Naive thymus-derived CD8-positive, alpha-beta T cell (primary cell): ENCODE measurements at regions not wholly inside any gene's neighbourhood (a gene's known extent, or its start where the extent isn't known, plus 50 kb on each side); places are given as distances from the start of the nearest gene placed in this dataset.

Experiments
- ATAC-seq, 2 donors: fragments of 150-1000 bp; cut with Tn5 transposase in 1 of 2; sonication (Bioruptor Pico), chemical (Tn5 transposase) in 1 of 2; 1 replicate in 1 of 2; 2 replicates in 1 of 2; pipeline ENCODE4 v1.10.0; 2021; ENCODE audit warnings: mild to moderate bottlenecking in 2 of 2, moderate library complexity in 2 of 2
- POLR2A ChIA-PET: fragments of 350-600 bp; sonication (Branson Sonifier 250); formaldehyde crosslinking; loops from one replicate; lab custom pipeline; 2021; ENCODE audit warnings: antibody characterized with exemption; lab: Charles Lee
- DNase-seq, 10 donors: peaks; one replicate each; pipeline versions ENCODE4 v3.0.0 to v3.0.0-alpha.2; 2020 to 2022
- H3K27ac Mint-ChIP-seq, 10 donors: one replicate each; pipeline ENCODE4 v1.8.0; 2020 to 2022; ENCODE audit warnings: mild to moderate bottlenecking in 10 of 10, mixed read lengths in 10 of 10, moderate library complexity in 4 of 10, inconsistent platforms in 1 of 10
- H3K27me3 Mint-ChIP-seq, 5 donors: one replicate each; pipeline ENCODE4 v1.8.0; 2021 to 2022; ENCODE audit warnings: mixed read lengths in 5 of 5
- H3K36me3 Mint-ChIP-seq, 3 donors: one replicate each; pipeline ENCODE4 v1.8.0; 2020 to 2022; ENCODE audit warnings: mixed read lengths in 3 of 3, mild to moderate bottlenecking in 2 of 3, inconsistent platforms in 1 of 3
- H3K4me1 Mint-ChIP-seq, 4 donors: one replicate each; pipeline ENCODE4 v1.8.0; 2021 to 2022; ENCODE audit warnings: mixed read lengths in 4 of 4
- H3K4me3 Mint-ChIP-seq, 10 donors: one replicate each; pipeline ENCODE4 v1.8.0; 2020 to 2022; ENCODE audit warnings: mild to moderate bottlenecking in 10 of 10, mixed read lengths in 10 of 10, moderate library complexity in 6 of 10, inconsistent platforms in 1 of 10
- H3K9me3 Mint-ChIP-seq, 9 donors: one replicate each; pipeline ENCODE4 v1.8.0; 2020 to 2022; ENCODE audit warnings: mixed read lengths in 9 of 9, mild to moderate bottlenecking in 3 of 9, inconsistent platforms in 1 of 9, moderate library complexity in 1 of 9

- ATAC-seq = no peak
- POLR2A ChIA-PET = no interaction called here
- no peak overlapping the region for H3K4me3 Mint-ChIP-seq
- no peaks in the 10 kb centered on the region for H3K9me3 Mint-ChIP-seq
- no peaks in the 10 kb centered on the region for H3K36me3 Mint-ChIP-seq
- H3K27ac Mint-ChIP-seq = no peak overlapping the region
- H3K27me3 Mint-ChIP-seq = peaks cover 0 to 17% (median 0%) of the 10 kb centered on the region in 5 donors
- no peak for DNase-seq
- no peaks in the 10 kb centered on the region for H3K4me1 Mint-ChIP-seq
Observed at GRCh38 chr9:78575081-78575480, 278.2 kb downstream of the PSAT1 start.

DNA sequence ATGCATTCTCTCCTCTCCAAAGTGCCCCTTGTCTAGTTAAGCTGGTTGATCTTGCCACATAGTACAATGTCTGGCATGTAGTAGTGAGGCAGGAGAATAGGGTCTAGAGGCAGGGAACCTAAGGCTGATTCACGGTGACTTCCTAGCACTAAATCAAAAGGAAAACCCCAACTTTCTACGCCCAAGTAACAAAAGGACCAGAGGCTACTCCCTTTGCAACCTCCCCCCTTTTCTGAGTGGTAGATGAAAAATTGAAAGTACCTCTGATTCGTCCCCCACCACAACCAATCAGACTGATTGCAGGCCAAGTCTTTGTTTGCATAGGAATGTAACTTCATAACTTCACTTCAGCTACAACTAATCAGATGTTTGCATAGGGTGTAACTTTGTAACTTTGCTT is 278.8 kb downstream of the PSAT1 start:
- DNase-seq (no peak), ATAC-seq (no peak)
- Mint-ChIP-seq H3K27me3 (peaks cover 3 to 18% (median 4%) of the 10 kb centered on the region in 5 donors), H3K4me1 (no peaks in the 10 kb centered on the region), H3K4me3 (no peak overlapping the region), H3K27ac (no peak overlapping the region), H3K36me3 (no peaks in the 10 kb centered on the region), H3K9me3 (peaks cover 0 to 3% (median 0%) of the 10 kb centered on the region in 9 donors)
- POLR2A ChIA-PET = no interaction called here

- POLR2A ChIA-PET = no interaction called here
- ATAC-seq = no peak
Observed at GRCh38 chr9:78577156-78577906, 280.4 kb downstream of the PSAT1 start.

GRCh38 chr9:78578072-78578471 is 281.1 kb downstream of the PSAT1 start:
- Mint-ChIP-seq H3K27ac (no peak overlapping the region), H3K27me3 (peaks cover 4 to 27% (median 9%) of the 10 kb centered on the region in 5 donors), H3K9me3 (peaks cover 0 to 4% (median 0%) of the 10 kb centered on the region in 9 donors), H3K4me3 (no peak overlapping the region), H3K36me3 (no peaks in the 10 kb centered on the region), H3K4me1 (no peaks in the 10 kb centered on the region)
- ATAC-seq (no peak), DNase-seq (no peak)
- POLR2A ChIA-PET = no interaction called here

More at GRCh38 chr9:78577156-78577906, 280.4 kb downstream of the PSAT1 start:
- no peak for DNase-seq
- no peak overlapping the region for H3K27ac Mint-ChIP-seq
- peaks cover 0 to 4% (median 0%) of the 10 kb centered on the region in 9 donors for H3K9me3 Mint-ChIP-seq
- H3K4me3 Mint-ChIP-seq = no peak overlapping the region
- no peaks in the 10 kb centered on the region for H3K4me1 Mint-ChIP-seq
- no peaks in the 10 kb centered on the region for H3K36me3 Mint-ChIP-seq
- H3K27me3 Mint-ChIP-seq = peaks cover 4 to 26% (median 9%) of the 10 kb centered on the region in 5 donors

GRCh38 chr9:78582821-78583220 is 285.9 kb downstream of the PSAT1 start:
- H3K36me3 Mint-ChIP-seq = peaks cover 0 to 6% (median 0%) of the 10 kb centered on the region in 3 donors
- H3K27ac Mint-ChIP-seq = no peak overlapping the region
- H3K4me1 Mint-ChIP-seq = no peaks in the 10 kb centered on the region
- no peak for DNase-seq
- peaks cover 0 to 15% (median 4%) of the 10 kb centered on the region in 9 donors for H3K9me3 Mint-ChIP-seq
- POLR2A ChIA-PET = no interaction called here
- no peak overlapping the region for H3K4me3 Mint-ChIP-seq
- H3K27me3 Mint-ChIP-seq = peaks cover 8 to 23% (median 15%) of the 10 kb centered on the region in 5 donors
- no peak for ATAC-seq

- Mint-ChIP-seq H3K36me3 (peaks cover 0 to 6% (median 0%) of the 10 kb centered on the region in 3 donors), H3K27ac (no peak overlapping the region), H3K4me3 (no peak overlapping the region), H3K9me3 (peaks cover 0 to 15% (median 4%) of the 10 kb centered on the region in 9 donors), H3K4me1 (no peaks in the 10 kb centered on the region), H3K27me3 (peaks cover 8 to 18% (median 15%) of the 10 kb centered on the region in 5 donors)
- DNase-seq (no peak), ATAC-seq (no peak)
- POLR2A ChIA-PET = no interaction called here
Observed at GRCh38 chr9:78584589-78584988, 287.7 kb downstream of the PSAT1 start.

DNA sequence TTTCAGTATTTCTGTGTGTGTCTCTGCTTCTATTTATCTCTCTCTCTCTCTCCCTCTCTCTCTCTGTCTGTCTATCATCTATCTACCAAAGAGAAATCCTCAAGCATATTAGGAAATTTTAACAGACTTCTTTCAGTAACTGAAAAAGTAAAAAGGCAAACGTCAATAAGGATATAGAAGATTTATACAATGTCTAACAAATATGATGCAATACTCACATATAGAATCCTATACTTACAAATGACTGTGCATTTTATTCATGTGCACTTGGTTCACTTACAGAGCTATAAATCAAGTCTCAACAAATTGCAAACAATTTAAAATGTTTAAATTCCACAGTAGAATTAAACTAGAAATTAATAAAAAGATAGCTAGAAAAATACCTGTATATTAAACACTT is 289.0 kb downstream of the PSAT1 start:
- no peak for ATAC-seq
- POLR2A ChIA-PET = no interaction called here

GRCh38 chr9:78590068-78590467 is 293.1 kb downstream of the PSAT1 start:
- Mint-ChIP-seq H3K9me3 (peaks cover 0 to 15% (median 4%) of the 10 kb centered on the region in 9 donors), H3K36me3 (peaks cover 0 to 6% (median 0%) of the 10 kb centered on the region in 3 donors), H3K27me3 (peaks cover 0 to 4% (median 1%) of the 10 kb centered on the region in 5 donors), H3K27ac (no peak overlapping the region), H3K4me1 (no peaks in the 10 kb centered on the region), H3K4me3 (no peak overlapping the region)
- POLR2A ChIA-PET = no interaction called here
- ATAC-seq (no peak), DNase-seq (no peak)

More for the DNA sequence above, 289.0 kb downstream of the PSAT1 start:
- DNase-seq = no peak
- Mint-ChIP-seq H3K27ac (no peak overlapping the region), H3K4me1 (no peaks in the 10 kb centered on the region), H3K9me3 (peaks cover 0 to 15% (median 4%) of the 10 kb centered on the region in 9 donors), H3K4me3 (no peak overlapping the region), H3K27me3 (peaks cover 4 to 12% (median 10%) of the 10 kb centered on the region in 5 donors), H3K36me3 (peaks cover 0 to 6% (median 0%) of the 10 kb centered on the region in 3 donors)

DNA sequence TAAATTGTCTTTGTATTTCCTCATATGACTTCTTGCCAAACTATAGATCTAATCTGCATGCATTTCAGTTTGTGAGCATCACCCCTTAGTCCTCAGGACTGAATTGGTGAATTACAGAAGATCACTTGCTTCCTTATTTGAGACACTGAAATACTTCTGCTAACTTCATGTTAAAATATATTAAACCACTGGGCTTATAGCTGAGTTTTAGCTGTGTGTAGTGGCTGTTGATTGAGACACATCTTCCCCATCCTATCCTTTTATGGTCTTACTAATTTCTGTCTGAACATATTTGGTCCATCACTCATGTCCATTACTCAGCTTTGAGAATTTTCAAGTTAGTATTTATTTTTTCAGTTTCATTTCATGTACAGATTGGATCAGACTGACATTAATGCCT is 295.9 kb downstream of the PSAT1 start:
- H3K4me3 Mint-ChIP-seq = no peak overlapping the region
- POLR2A ChIA-PET = no interaction called here
- no peaks in the 10 kb centered on the region for H3K36me3 Mint-ChIP-seq
- H3K27me3 Mint-ChIP-seq = peaks cover 1 to 19% (median 5%) of the 10 kb centered on the region in 5 donors
- no peak for DNase-seq
- ATAC-seq = no peak
- H3K9me3 Mint-ChIP-seq = peaks cover 0 to 2% (median 0%) of the 10 kb centered on the region in 9 donors
- H3K4me1 Mint-ChIP-seq = no peaks in the 10 kb centered on the region
- no peak overlapping the region for H3K27ac Mint-ChIP-seq

- peaks cover 3 to 20% (median 5%) of the 10 kb centered on the region in 5 donors for H3K27me3 Mint-ChIP-seq
- no peaks in the 10 kb centered on the region for H3K4me1 Mint-ChIP-seq
- no peaks in the 10 kb centered on the region for H3K9me3 Mint-ChIP-seq
- no peaks in the 10 kb centered on the region for H3K36me3 Mint-ChIP-seq
- H3K27ac Mint-ChIP-seq = no peak overlapping the region
- no peak for ATAC-seq
- POLR2A ChIA-PET = no interaction called here
- DNase-seq = no peak
- H3K4me3 Mint-ChIP-seq = no peak overlapping the region
Observed at GRCh38 chr9:78595200-78595945, 298.4 kb downstream of the PSAT1 start.

DNA sequence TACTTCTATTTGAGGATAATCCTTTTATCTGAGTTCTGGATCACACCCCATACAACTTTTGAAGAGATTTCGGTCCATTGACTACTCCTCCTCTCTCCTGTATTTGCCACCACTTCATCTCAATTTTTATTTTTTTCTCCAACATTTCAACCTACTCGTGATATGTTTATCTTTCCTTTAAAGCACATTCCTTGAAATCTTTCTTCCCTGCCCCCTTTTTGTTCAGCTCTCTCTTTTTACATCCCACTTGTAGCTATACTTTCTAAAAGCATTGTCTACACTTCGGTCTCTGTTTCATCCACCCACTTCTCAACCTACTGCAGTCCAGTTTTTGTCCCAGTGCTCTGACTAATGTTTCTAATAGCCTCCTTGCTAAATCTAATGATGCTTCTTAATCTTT is 299.4 kb downstream of the PSAT1 start:
- DNase-seq (no peak), ATAC-seq (no peak)
- Mint-ChIP-seq H3K9me3 (no peaks in the 10 kb centered on the region), H3K27me3 (peaks cover 4 to 20% (median 5%) of the 10 kb centered on the region in 5 donors), H3K36me3 (no peaks in the 10 kb centered on the region), H3K4me1 (no peaks in the 10 kb centered on the region), H3K4me3 (no peak overlapping the region), H3K27ac (no peak overlapping the region)
- POLR2A ChIA-PET = no interaction called here

DNA sequence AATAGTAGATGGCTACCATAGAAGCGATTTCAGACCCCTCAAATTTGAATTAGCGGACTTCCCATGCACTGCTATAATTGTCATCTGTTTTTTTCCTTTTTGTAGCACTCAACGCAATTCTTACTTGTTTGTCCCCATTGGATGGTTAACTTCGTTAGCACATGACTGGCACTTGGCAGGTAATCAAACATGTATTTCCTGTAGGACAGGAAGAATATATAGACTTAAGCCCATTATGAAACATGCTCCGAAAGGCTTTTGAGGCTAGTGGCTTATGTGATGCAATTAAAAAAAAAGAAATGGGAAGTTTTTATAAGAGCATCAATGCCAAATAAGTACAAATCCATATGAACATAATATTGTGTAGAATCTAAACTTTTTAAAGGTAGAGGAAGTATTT is 301.2 kb downstream of the PSAT1 start:
- Mint-ChIP-seq H3K9me3 (peaks cover 0 to 3% (median 0%) of the 10 kb centered on the region in 9 donors), H3K4me3 (no peak overlapping the region)
- no peak for ATAC-seq

DNA sequence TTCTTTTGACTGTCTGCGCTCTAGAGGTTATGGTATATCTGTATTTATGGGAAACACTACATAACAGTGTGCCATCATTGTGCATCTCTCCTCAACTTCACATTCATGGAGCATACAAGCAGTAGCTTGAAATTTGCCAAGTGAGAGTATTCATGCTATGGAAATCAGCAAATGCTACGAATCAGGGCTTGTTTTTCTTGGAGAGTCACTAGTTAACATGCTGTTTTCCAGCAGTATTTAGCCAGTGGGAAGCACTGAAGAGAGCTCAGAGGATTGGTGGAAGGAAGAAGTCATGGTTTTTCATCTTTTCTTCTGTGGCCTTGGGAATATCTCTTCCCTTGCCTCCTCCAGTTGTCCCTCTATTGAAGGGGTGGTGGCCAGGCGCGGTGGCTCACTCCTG is 303.0 kb downstream of the PSAT1 start:
- POLR2A ChIA-PET = no interaction called here
- no peak for DNase-seq
- Mint-ChIP-seq H3K27ac (no peak overlapping the region), H3K9me3 (peaks cover 0 to 3% (median 0%) of the 10 kb centered on the region in 9 donors), H3K4me3 (no peak overlapping the region), H3K4me1 (no peaks in the 10 kb centered on the region), H3K36me3 (no peaks in the 10 kb centered on the region), H3K27me3 (peaks cover 4 to 17% (median 5%) of the 10 kb centered on the region in 5 donors)
- ATAC-seq = no peak

More for the DNA sequence above, 301.2 kb downstream of the PSAT1 start:
- Mint-ChIP-seq H3K4me1 (no peaks in the 10 kb centered on the region), H3K27ac (no peak overlapping the region), H3K27me3 (peaks cover 4 to 20% (median 6%) of the 10 kb centered on the region in 5 donors), H3K36me3 (no peaks in the 10 kb centered on the region)
- no peak for DNase-seq
- POLR2A ChIA-PET = no interaction called here
